SH-SY5Y (cell line): ENCODE measurements at regions not wholly inside any gene's neighbourhood (a gene's known extent, or its start where the extent isn't known, plus 50 kb on each side); places are given as distances from the start of the nearest gene placed in this dataset.

ENCODE experiments used
- GATA2 ChIP-seq: IDR thresholded peaks from 2 replicates; pipeline ENCODE4 v1.6.1; 2011; ENCODE audit warnings: mild to moderate bottlenecking, low read depth, low read length
- GATA3 ChIP-seq: IDR thresholded peaks from 2 replicates; pipeline ENCODE4 v1.6.1; 2011; ENCODE audit warnings: low read depth, mild to moderate bottlenecking, low read length, moderate library complexity

DNA sequence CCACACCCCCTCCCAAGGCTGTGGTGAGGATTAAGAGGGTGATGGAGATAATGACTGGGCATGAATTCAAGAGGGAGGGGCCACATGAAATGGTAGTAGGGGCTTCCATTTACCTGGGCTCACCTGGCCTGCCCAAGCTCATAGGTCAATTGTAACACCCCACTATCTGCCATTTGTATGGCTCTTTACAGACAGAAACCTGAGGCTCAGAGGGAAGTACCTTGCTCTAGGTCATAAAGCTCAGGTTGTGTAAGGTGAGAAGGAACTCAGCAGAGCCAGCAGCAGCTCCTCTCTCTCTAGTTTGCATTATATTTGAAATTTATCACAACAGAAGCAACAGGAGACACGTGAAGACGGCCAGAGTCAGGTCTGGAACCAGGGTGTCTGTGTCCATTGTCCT lies 133.4 kb upstream of the ALDH1B1 start:
- no peak for TF ChIP-seq GATA3
- TF ChIP-seq GATA2, result no peak

DNA sequence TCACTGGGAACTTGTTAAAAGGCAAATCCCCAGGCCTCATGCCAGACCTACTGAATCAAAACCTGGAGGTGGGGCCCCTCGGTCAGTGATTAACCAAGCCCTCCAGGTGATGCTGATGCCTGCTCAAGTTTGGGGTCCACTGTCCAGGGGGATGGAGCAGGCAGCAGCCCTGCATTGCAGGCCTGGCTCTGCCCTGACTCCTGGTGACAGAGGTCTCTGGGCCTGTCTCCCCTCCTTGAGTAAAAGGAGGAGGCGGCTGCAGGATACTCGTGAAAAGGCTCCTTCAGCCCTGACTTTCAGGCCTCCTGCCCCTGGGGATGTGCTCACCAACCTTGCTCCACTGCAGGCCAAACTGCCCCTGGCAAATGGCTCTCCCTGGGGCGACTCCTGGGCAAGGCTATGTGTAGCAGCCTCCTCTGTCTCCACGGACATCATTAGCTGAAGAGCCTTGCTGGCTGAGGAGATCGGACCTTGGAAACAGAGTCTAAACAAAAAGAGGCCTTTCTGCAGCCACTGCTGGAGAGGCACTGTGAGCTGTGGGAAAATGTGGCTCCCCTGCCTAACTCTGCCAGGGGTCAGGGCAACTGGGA lies 134.8 kb upstream of the ALDH1B1 start:
- TF ChIP-seq GATA3 (no peak), GATA2 (no peak)

DNA sequence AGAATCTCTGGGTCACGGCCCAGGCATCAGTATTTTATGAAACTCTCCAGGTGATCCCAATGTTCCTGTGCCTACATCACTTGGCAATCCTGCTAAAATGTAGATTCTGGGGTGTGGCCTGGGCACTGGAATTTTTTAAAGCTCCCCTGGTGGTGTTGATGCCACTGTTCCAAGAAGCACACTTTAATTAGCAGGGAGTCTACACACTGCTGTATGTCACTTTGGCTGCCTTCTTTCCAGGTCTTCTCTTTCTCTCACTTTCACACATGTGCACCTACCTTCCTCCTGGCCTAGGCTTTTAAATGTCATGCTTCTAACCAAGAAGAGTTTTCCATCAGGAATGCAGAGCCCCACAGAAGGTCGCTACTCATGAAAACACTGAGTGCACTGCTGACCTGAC lies 136.0 kb upstream of the ALDH1B1 start:
- TF ChIP-seq GATA3 (no peak), GATA2 (no peak)

DNA sequence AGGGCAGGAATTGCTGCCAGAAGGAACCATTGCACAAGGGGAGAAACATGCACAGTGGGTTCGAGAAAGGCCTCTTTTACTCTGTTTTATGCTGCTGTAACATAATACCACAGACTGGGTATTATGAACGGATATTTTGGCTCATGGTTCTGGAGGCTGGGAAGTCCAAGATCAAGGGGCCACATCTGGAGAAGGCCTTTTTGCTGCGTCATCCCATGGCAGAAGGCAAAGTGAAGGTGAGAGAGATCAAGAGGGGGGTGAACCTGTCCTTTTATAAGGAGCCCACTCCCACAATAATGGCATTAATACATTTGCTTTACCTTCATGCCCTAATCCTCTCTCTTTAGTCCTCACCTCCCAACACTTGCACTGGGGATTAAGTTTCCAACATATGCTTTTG lies 136.9 kb upstream of the ALDH1B1 start:
- no peak for TF ChIP-seq GATA3

DNA sequence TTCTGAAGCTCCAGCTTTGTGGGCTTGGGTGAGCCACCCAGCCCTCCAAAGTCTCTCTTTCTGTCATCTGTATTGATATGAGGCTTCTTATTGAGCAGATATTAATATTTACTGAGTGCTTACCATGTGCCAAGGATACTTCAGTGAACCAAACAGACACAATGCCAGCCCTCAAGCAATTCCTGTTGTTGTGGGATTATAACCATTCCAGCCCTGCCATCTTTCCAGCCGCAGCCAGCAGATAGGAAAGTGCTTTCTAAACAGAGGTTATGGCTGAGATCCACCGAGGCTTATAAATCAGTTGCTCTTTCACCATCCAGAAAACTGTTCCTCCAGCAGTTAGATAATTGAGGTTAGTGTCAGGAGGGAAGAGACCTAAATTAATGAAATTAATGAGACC lies 137.7 kb upstream of the ALDH1B1 start:
- TF ChIP-seq GATA3 (no peak), GATA2 (no peak)

DNA sequence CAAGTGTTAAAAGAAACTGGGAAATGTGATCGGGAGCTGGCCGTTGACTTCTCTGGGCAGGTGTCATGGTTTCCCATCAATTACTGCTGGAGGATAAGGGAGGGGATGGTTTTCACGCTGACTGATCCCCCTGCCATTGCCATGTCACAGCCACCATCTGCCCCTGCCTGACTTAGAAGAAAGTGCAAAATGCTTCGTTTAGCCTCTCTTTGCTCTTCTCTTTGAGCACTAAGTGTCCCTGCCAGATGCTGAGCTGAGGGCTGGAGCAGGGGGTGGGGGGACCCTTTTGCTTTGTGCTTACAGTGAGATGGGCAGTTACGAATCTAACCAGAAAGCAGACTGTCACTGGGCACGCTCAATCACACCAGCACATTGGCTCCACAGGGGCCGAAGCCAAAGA lies 138.4 kb upstream of the ALDH1B1 start:
- TF ChIP-seq GATA3 (no peak), GATA2 (no peak)

DNA sequence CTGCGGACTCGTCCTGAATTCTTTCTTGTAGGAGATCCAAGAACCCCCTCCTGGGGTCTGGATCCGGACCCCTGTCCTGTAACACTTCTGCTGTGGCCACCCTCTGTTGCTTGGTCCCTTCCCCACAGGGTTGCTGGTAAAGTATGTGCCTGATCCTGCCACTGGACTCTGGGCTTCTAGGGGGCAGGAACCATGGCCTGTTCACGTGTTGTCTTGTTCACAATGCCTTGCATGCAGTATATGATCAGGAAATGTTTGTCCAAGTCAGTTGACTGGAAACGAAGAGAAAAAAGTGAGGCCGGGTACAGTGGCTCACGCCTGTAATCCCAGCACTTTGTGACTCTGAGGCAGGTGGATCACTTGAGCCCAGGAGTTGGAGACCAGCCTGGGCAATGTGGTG lies 139.3 kb upstream of the ALDH1B1 start:
- no peak for TF ChIP-seq GATA2
- no peak for TF ChIP-seq GATA3

DNA sequence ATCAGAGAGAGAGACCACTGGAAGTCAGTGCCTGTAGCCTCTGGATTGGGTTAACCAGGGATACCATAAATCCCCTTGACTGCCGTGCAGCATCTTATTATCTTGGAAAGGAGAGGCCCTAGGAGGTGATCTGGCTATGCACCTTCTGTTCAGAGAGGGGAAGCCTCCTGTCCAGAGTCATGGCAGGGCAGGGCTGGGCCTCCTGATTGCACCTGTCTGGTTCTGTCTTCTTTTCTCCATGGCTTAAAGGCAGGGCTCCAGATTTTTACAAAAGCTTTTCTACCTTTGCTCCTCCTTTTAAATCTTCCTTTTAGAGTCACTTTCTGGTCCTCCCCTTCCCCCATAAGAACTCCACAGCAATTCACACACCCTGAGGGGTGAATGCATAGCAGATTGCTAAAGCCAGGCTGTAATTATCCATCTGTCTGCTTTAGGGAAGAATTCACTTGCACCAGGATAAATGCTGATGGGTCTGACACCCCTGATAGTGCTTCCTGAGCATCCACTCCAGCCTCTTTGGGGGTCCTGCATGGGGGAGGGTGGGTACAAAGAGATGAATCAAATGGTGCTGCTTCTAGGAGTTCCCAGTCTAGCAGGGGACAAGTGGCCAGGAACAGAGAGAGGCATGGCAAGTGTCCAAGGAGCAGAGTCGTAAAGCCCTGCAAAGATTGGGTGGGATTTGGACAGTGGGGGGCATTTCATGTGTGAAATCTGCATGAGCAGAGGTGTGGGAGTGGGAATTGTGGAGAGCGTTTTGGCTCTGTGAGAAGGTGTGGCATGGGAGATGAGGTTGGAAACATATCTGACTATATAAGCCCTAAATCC lies 141.3 kb upstream of the ALDH1B1 start:
- TF ChIP-seq GATA3 (no peak), GATA2 (no peak)

DNA sequence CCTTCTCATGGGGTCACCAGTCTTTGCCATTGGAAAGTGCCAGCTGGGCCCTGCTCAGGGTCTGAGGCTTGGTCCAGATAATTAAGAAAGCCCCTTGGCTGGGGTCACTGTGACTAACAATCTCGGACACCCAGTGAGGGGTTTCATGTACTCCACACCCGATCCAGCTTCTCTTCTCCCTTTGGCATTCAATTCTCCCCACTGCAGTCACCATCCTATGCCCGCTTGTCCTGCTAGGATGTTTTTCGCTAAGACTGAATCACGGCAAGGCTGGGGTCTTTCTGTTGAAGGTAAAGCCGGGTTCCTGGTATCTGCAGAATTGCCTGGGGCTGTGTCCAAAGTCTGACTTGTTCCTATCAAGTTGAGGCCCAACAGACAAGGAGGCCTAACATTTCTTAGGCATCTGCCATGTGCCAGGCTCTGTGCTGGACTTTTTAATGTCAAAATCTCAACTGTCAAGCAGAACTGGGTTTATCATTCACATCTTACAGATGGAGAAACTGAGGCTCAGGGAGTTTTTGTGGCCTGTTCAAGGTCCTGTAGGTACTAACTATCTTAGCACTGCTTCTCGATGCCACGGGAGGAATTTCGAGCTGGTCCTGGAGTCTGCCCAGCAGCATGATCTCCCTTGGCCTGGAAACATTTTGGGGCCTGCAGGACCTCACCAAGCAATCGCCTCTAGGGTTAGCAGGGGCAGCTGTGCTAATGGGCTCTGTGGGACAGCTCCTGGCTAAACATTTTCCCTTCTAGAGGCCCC lies 142.0 kb upstream of the ALDH1B1 start:
- TF ChIP-seq GATA3 (no peak), GATA2 (no peak)

DNA sequence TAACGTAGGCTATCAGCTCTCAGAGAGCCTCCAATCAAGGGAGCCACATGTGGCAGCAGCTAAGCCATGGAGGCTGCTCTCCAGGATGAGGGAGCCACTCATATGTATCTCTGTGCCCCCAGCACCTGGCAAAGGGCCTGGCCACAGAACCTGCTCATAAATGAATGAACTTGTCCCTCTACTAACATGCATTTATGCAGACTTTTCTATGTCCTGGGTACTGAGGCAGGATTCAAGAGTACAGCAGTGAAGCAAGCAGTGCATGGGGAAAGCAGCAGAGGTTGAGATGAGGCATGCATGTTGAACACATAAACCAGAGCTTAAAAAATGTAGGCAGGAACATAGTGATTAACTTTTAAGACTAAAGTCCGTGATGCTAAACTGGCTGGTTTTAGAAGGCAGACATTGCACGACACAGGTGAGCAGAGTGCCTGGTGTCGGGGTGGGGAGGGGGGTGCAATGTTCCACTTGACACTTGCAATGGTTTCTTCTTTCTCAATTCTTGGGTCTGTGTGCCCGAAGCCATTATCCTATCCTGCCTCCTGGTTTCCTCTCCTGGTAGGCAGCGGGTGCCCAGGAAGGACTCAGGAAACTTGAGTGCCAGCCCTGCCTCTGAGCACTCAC lies 142.8 kb upstream of the ALDH1B1 start:
- TF ChIP-seq GATA3 (no peak), GATA2 (no peak)

DNA sequence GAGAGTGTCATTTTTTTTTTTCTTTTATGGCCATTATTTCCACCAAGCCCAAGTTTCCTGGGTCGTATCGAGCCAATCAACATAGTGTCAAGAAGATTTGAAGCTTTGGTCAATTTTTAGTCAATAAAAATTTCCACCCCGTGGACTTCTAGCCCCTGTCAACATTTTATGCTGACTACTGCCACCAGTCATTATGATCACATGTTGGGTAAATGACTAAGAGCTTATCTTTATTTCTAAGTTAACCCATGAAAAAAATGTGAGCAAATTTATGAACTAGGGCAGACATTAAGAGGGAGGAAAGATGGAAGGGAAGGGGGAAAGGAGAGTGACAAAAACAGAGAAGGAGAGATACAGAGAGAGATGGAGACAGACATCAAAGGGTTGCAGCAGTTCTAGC lies 143.5 kb upstream of the ALDH1B1 start:
- TF ChIP-seq GATA2, result no peak

DNA sequence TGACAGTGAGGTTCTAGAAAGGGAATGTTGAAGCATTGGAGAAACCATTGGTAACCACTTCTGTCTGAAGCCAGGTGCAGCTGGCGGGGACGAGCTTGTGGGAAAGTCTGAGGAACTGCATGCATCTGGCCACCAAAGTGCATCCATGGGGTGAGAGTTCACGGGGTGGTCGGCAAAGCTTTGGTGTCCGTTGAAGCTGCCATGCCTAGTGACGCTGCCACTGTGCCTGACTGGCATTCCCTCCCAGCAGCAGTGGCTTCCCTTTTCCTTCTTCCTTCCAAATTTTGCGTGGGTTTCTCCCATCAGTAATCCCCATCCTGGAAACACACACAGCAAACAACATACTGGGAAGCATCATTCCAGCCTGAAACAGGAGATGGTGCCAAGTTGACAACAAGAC lies 145.7 kb upstream of the ALDH1B1 start:
- no peak for TF ChIP-seq GATA2
- TF ChIP-seq GATA3, result no peak

DNA sequence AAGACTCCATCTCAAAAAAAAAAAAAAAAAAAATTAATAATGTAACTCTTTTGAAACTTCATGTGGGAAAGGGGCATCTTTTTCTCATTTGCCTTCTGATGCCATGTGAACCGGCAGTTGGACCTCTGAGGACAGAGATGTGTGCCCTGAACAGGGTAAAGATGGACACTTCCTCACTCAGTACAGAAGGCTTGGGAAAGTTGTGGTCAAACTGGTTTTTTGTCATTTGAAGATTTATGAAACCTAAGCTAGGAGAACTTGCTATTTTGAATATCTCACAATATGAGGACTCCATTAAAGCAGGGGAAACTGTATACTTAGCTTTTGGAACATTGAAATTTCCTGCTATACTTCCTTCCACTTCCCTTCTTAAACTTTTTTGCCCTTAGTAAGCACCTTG lies 147.5 kb upstream of the ALDH1B1 start:
- TF ChIP-seq GATA3, result no peak
- TF ChIP-seq GATA2, result no peak

DNA sequence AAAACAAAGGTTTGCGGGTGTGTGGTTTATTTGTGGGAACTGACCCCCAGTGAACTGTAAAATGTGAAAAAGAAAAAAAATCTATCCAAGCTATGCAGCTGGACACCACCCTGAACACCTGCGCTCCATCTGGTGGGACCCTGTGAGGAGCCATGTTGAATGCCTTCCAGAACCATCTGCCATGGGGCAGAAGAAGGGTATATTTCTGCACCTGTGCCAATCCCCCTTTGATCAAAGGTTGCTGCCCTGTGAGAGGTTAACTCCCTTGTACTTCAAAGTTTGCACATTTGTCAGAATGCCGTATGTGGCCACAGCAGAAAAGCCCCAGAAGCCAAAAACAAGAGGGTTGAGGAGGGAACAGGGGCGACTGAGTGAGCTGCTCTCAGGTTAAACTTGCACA lies 148.5 kb upstream of the ALDH1B1 start:
- TF ChIP-seq GATA2, result no peak
- no peak for TF ChIP-seq GATA3
